Dedifferentiated amniotic fluid mesenchymal stem cell (primary cell): ENCODE measurements at regions not wholly inside any gene's neighbourhood (a gene's known extent, or its start where the extent isn't known, plus 50 kb on each side); places are given as distances from the start of the nearest gene placed in this dataset.
"Not testable (repeated sequence)": the region's sequence is repeated elsewhere in the genome, so short reads cannot be mapped to it uniquely, and the experiment has no call there.

ENCODE experiments used
- DNase-seq: peaks from one replicate; pipeline ENCODE4 v3.0.0-alpha.2; 2016; ENCODE audit errors: extremely low spot score

DNA sequence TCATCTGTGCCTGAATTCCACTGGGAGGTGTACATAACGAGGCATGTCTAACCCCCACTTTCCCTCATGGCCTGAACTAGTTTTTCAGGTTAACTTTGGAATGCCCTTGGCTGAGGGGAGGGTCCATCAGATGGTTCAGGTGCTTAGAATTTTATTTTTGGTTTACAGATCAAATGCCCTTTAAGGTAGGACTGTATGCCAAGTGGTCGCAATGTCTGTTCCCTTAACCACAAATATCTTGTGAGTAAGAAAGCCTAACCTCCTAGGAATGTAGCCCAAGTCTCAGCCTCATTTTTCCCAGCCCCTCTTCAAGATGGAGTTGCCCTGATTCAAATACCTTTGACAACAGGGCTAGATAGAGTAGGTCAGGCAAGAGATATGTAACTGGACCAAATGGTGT is 78.4 kb downstream of the RNASET2 start:
- no peak for DNase-seq

- no peak for DNase-seq
These were observed 79.0 kb downstream of the RNASET2 start for GRCh38 chr6:166877349-166877748.

- no peak for DNase-seq
These were observed 83.8 kb downstream of the RNASET2 start for GRCh38 chr6:166872531-166873009.

- DNase-seq: no peak
These were observed 85.6 kb downstream of the RNASET2 start for GRCh38 chr6:166870602-166871208.

- no peak for DNase-seq
These were observed 89.3 kb downstream of the RNASET2 start for GRCh38 chr6:166866839-166867637.

- no peak for DNase-seq
These were observed 92.0 kb downstream of the RNASET2 start for GRCh38 chr6:166864333-166864732.

GRCh38 chr6:166862978-166863530 is 93.3 kb downstream of the RNASET2 start:
- DNase-seq: no peak

- DNase-seq: no peak
These were observed 93.9 kb downstream of the RNASET2 start for GRCh38 chr6:166862287-166862977.

DNA sequence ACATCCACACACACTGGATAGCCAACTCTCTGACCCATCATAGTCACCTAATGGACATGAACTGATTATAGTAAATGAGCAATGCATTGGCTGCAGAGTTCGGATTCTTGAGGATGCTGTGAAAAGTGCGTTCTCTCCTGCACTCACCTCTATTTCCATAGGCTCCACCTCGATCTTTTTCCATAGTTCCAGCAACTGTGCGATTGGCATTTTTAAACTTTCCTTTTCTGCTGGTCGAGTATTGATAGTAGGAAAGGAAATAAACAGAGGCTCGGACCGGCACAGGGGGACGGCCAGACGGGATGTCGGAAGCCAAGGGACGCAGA is 94.4 kb downstream of the RNASET2 start:
- no peak for DNase-seq

DNA sequence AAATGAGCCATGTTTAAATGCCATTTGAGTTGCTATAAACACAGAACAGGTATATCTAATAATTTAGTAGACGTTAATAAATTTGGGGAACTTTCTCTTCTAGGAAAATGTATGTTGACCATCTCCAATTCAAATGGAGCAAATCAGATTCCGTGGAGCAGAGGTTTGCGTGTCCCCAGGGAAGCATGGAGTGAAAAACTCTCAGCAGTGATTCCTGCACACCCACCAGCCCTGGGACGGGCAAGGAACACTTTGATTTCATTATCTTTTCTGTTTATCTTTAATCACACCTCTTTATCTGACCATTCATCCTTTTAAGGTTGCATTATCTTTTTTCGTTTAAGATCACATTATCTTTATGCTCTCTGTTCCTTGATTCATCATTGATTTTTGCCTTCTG is 95.0 kb downstream of the RNASET2 start:
- DNase-seq: no peak

- DNase-seq: no peak
These were observed 96.0 kb downstream of the RNASET2 start for GRCh38 chr6:166860392-166860791.

- no peak for DNase-seq
These were observed 100.9 kb downstream of the RNASET2 start for GRCh38 chr6:166855416-166855815.

- no peak for DNase-seq
These were observed 102.7 kb downstream of the RNASET2 start for GRCh38 chr6:166853371-166854325.

- no peak for DNase-seq
These were observed 103.8 kb downstream of the RNASET2 start for GRCh38 chr6:166852451-166852975.

GRCh38 chr6:166851911-166852310 is 104.4 kb downstream of the RNASET2 start:
- DNase-seq: no peak

GRCh38 chr6:166851426-166851825 is 104.9 kb downstream of the RNASET2 start:
- DNase-seq: no peak

- DNase-seq: no peak
These were observed 105.7 kb downstream of the RNASET2 start for GRCh38 chr6:166850677-166851076.

- DNase-seq: no peak
These were observed 106.6 kb downstream of the RNASET2 start for GRCh38 chr6:166849749-166850183.

- no peak for DNase-seq
These were observed 107.2 kb downstream of the RNASET2 start for GRCh38 chr6:166848979-166849748.

- DNase-seq: not testable (repeated sequence)
These were observed 109.8 kb downstream of the RNASET2 start for GRCh38 chr6:166846446-166847142.
